ENCODE measurements at regions not wholly inside any gene's neighbourhood (a gene's known extent, or its start where the extent isn't known, plus 50 kb on each side); places are given as distances from the start of the nearest gene placed in this dataset.

GRCh38 chr4:134695433-134695832, 493.8 kb upstream of the PABPC4L start:
- TF ChIP-seq CTCF (IDR thresholded peaks at IDR 0.05; ENCODE audit: extremely low read depth, missing control alignments): no peak
- no peak for DNase-seq (ENCODE audit: low spot score)

- no peak for DNase-seq (ENCODE audit: low spot score)
- no peak for TF ChIP-seq CTCF (IDR thresholded peaks at IDR 0.05; ENCODE audit: extremely low read depth, missing control alignments)
Measured at GRCh38 chr4:134691915-134692314, 490.3 kb upstream of the PABPC4L start.

GRCh38 chr4:134687646-134688628, 486.3 kb upstream of the PABPC4L start:
- TF ChIP-seq CTCF (IDR thresholded peaks at IDR 0.05; ENCODE audit: extremely low read depth, missing control alignments): no peak

GRCh38 chr4:134677209-134677814, 475.7 kb upstream of the PABPC4L start:
- TF ChIP-seq CTCF (IDR thresholded peaks at IDR 0.05; ENCODE audit: extremely low read depth, missing control alignments): no peak
- no peak for DNase-seq (ENCODE audit: low spot score)

More at GRCh38 chr4:134687646-134688628, 486.3 kb upstream of the PABPC4L start:
- DNase-seq (ENCODE audit: low spot score): no peak

GRCh38 chr4:134668237-134668636, 466.6 kb upstream of the PABPC4L start:
- TF ChIP-seq CTCF (IDR thresholded peaks at IDR 0.05; ENCODE audit: extremely low read depth, missing control alignments): no peak

GRCh38 chr4:134666640-134667039, 465.1 kb upstream of the PABPC4L start:
- no peak for DNase-seq (ENCODE audit: low spot score)
- no peak for TF ChIP-seq CTCF (IDR thresholded peaks at IDR 0.05; ENCODE audit: extremely low read depth, missing control alignments)

More at GRCh38 chr4:134668237-134668636, 466.6 kb upstream of the PABPC4L start:
- DNase-seq (ENCODE audit: low spot score): no peak

- TF ChIP-seq CTCF (IDR thresholded peaks at IDR 0.05; ENCODE audit: extremely low read depth, missing control alignments): no peak
- no peak for DNase-seq (ENCODE audit: low spot score)
Measured at GRCh38 chr4:134665429-134665828, 463.8 kb upstream of the PABPC4L start.
